ENCODE measurements at regions not wholly inside any gene's neighbourhood (a gene's known extent, or its start where the extent isn't known, plus 50 kb on each side); places are given as distances from the start of the nearest gene placed in this dataset.
"Not testable (repeated sequence)": the region's sequence is repeated elsewhere in the genome, so short reads cannot be mapped to it uniquely, and the experiment has no call there.

- DNase-seq (ENCODE audit: low read depth in 4 of 4, low spot score in 3 of 4): no peak
Observed at GRCh38 chr5:97568382-97568781, 385.3 kb upstream of the RIOK2 start.

- no peak for DNase-seq (ENCODE audit: low read depth in 4 of 4, low spot score in 3 of 4)
Observed at GRCh38 chr5:97570242-97570641, 387.2 kb upstream of the RIOK2 start.

GRCh38 chr5:97575322-97575721 lies 392.3 kb upstream of the RIOK2 start:
- DNase-seq (ENCODE audit: low read depth in 4 of 4, low spot score in 3 of 4): no peak

GRCh38 chr5:97576956-97577355 lies 393.9 kb upstream of the RIOK2 start:
- DNase-seq (ENCODE audit: low read depth in 4 of 4, low spot score in 3 of 4): no peak

- not testable (repeated sequence) for DNase-seq (ENCODE audit: low read depth in 4 of 4, low spot score in 3 of 4)
Observed at GRCh38 chr5:97579977-97580376, 396.9 kb upstream of the RIOK2 start.

GRCh38 chr5:97580746-97581145 lies 397.7 kb upstream of the RIOK2 start:
- no peak for DNase-seq (ENCODE audit: low read depth in 4 of 4, low spot score in 3 of 4)

GRCh38 chr5:97591781-97592180 lies 408.7 kb upstream of the RIOK2 start:
- no peak for DNase-seq (ENCODE audit: low read depth in 4 of 4, low spot score in 3 of 4)

- no peak for DNase-seq (ENCODE audit: low read depth in 4 of 4, low spot score in 3 of 4)
Observed at GRCh38 chr5:97600486-97600885, 417.4 kb upstream of the RIOK2 start.

GRCh38 chr5:97601651-97602050 lies 418.6 kb upstream of the RIOK2 start:
- no peak for DNase-seq (ENCODE audit: low read depth in 4 of 4, low spot score in 3 of 4)

- no peak for DNase-seq (ENCODE audit: low read depth in 4 of 4, low spot score in 3 of 4)
Observed at GRCh38 chr5:97606531-97606930, 423.5 kb upstream of the RIOK2 start.

GRCh38 chr5:97608501-97608900 lies 425.5 kb upstream of the RIOK2 start:
- no peak for DNase-seq (ENCODE audit: low read depth in 4 of 4, low spot score in 3 of 4)

GRCh38 chr5:97618721-97619120 lies 435.7 kb upstream of the RIOK2 start:
- DNase-seq (ENCODE audit: low read depth in 4 of 4, low spot score in 3 of 4): no peak

GRCh38 chr5:97623441-97623840 lies 440.4 kb upstream of the RIOK2 start:
- DNase-seq (ENCODE audit: low read depth in 4 of 4, low spot score in 3 of 4): no peak

- no peak for DNase-seq (ENCODE audit: low read depth in 4 of 4, low spot score in 3 of 4)
Observed at GRCh38 chr5:97624886-97625285, 441.8 kb upstream of the RIOK2 start.

- DNase-seq (ENCODE audit: low read depth in 4 of 4, low spot score in 3 of 4): no peak
Observed at GRCh38 chr5:97627272-97627671, 444.2 kb upstream of the RIOK2 start.

GRCh38 chr5:97628031-97628430 lies 445.0 kb upstream of the RIOK2 start:
- no peak for DNase-seq (ENCODE audit: low read depth in 4 of 4, low spot score in 3 of 4)

- no peak for DNase-seq (ENCODE audit: low read depth in 4 of 4, low spot score in 3 of 4)
Observed at GRCh38 chr5:97628807-97629206, 445.8 kb upstream of the RIOK2 start.

GRCh38 chr5:97629276-97629675 lies 446.2 kb upstream of the RIOK2 start:
- no peak for DNase-seq (ENCODE audit: low read depth in 4 of 4, low spot score in 3 of 4)

GRCh38 chr5:97635553-97635952 lies 452.5 kb upstream of the RIOK2 start:
- no peak for DNase-seq (ENCODE audit: low read depth in 4 of 4, low spot score in 3 of 4)

- no peak for DNase-seq (ENCODE audit: low read depth in 4 of 4, low spot score in 3 of 4)
Observed at GRCh38 chr5:97636766-97637165, 453.7 kb upstream of the RIOK2 start.

GRCh38 chr5:97641081-97641480 lies 458.0 kb upstream of the RIOK2 start:
- DNase-seq (ENCODE audit: low read depth in 4 of 4, low spot score in 3 of 4): no peak

GRCh38 chr5:97644206-97644605 lies 461.2 kb upstream of the RIOK2 start:
- no peak for DNase-seq (ENCODE audit: low read depth in 4 of 4, low spot score in 3 of 4)

- DNase-seq (ENCODE audit: low read depth in 4 of 4, low spot score in 3 of 4): no peak
Observed at GRCh38 chr5:97644896-97645295, 461.8 kb upstream of the RIOK2 start.

- DNase-seq (ENCODE audit: low read depth in 4 of 4, low spot score in 3 of 4): no peak
Observed at GRCh38 chr5:97657239-97657638, 474.2 kb upstream of the RIOK2 start.

Data from left renal pelvis (tissue), 4 donors.